H1 (cell line): ENCODE measurements at regions not wholly inside any gene's neighbourhood (a gene's known extent, or its start where the extent isn't known, plus 50 kb on each side); places are given as distances from the start of the nearest gene placed in this dataset.

Experiments used
- CBX5 ChIP-seq: fragments of 300-800, 300-1000 bp; sonication (generic); IDR thresholded peaks from 2 replicates; pipeline ENCODE4 v1.7.1; 2016; ENCODE audit warnings: antibody characterized with exemption, low read length, low read depth
- JUND ChIP-seq: IDR thresholded peaks from 2 replicates; pipeline ENCODE4 v1.6.1; 2011; ENCODE audit warnings: mild to moderate bottlenecking, improper control_type of control experiment, low read length
- POLR2A ChIP-seq, 2 experiments: IDR thresholded peaks; 1 replicate in 1 of 2; 2 replicates in 1 of 2; pipeline ENCODE4 v1.6.1; 2011; ENCODE audit warnings: low read depth in 2 of 2, low read length in 2 of 2, mild to moderate bottlenecking in 2 of 2; ENCODE audit errors: control extremely low read depth in 1 of 2
- SP4 ChIP-seq: IDR thresholded peaks from 2 replicates; pipeline ENCODE4 v1.6.1; 2012; ENCODE audit warnings: low read length, inconsistent platforms
- TF ChIP-seq, protein P1 (sequence below), 3 experiments: IDR thresholded peaks; 1 replicate in 2 of 3; 2 replicates in 1 of 3; pipeline versions ENCODE4 v1.5.1 to v1.6.1; 2011; ENCODE audit warnings: low read length in 3 of 3, mild to moderate bottlenecking in 3 of 3, inconsistent platforms in 2 of 3, low read depth in 1 of 3, moderate library complexity in 1 of 3; ENCODE audit not compliant: insufficient read depth in 1 of 3; ENCODE audit errors: control extremely low read depth in 1 of 3
- TF ChIP-seq, protein P2 (sequence below): IDR thresholded peaks from 2 replicates; pipeline ENCODE4 v1.6.1; 2011; ENCODE audit warnings: low read length, improper control_type of control experiment

- no peak for TF ChIP-seq JUND
- TF ChIP-seq, protein P1, sequence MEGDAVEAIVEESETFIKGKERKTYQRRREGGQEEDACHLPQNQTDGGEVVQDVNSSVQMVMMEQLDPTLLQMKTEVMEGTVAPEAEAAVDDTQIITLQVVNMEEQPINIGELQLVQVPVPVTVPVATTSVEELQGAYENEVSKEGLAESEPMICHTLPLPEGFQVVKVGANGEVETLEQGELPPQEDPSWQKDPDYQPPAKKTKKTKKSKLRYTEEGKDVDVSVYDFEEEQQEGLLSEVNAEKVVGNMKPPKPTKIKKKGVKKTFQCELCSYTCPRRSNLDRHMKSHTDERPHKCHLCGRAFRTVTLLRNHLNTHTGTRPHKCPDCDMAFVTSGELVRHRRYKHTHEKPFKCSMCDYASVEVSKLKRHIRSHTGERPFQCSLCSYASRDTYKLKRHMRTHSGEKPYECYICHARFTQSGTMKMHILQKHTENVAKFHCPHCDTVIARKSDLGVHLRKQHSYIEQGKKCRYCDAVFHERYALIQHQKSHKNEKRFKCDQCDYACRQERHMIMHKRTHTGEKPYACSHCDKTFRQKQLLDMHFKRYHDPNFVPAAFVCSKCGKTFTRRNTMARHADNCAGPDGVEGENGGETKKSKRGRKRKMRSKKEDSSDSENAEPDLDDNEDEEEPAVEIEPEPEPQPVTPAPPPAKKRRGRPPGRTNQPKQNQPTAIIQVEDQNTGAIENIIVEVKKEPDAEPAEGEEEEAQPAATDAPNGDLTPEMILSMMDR (IDR thresholded peaks at IDR 0.05; ENCODE audit: control extremely low read depth in 1 of 3, insufficient read depth in 1 of 3, low read depth in 1 of 3, low read length in 3 of 3), result no peak
- no peak for TF ChIP-seq CBX5
- TF ChIP-seq, protein P2, sequence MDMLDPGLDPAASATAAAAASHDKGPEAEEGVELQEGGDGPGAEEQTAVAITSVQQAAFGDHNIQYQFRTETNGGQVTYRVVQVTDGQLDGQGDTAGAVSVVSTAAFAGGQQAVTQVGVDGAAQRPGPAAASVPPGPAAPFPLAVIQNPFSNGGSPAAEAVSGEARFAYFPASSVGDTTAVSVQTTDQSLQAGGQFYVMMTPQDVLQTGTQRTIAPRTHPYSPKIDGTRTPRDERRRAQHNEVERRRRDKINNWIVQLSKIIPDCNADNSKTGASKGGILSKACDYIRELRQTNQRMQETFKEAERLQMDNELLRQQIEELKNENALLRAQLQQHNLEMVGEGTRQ, result no peak
- TF ChIP-seq SP4, result no peak
- TF ChIP-seq POLR2A (IDR thresholded peaks at IDR 0.05; ENCODE audit: control extremely low read depth in 1 of 2, low read depth in 2 of 2, low read length in 2 of 2), result no peak
Measured at GRCh38 chr9:115556432-115556831, 438.5 kb upstream of the TNC start.
